ENCODE measurements at regions not wholly inside any gene's neighbourhood (a gene's known extent, or its start where the extent isn't known, plus 50 kb on each side); places are given as distances from the start of the nearest gene placed in this dataset.
"Not testable (repeated sequence)": the region's sequence is repeated elsewhere in the genome, so short reads cannot be mapped to it uniquely, and the experiment has no call there.

GRCh38 chr1:22321917-22322316 is 129.7 kb upstream of the ZBTB40 start:
- no peak for DNase-seq

- no peak for DNase-seq
Measured at GRCh38 chr1:22323141-22323845, 128.4 kb upstream of the ZBTB40 start.

- DNase-seq = no peak
Measured at GRCh38 chr1:22323846-22324504, 127.7 kb upstream of the ZBTB40 start.

GRCh38 chr1:22325531-22326371 is 125.9 kb upstream of the ZBTB40 start:
- no peak for DNase-seq

GRCh38 chr1:22326372-22326915 is 125.2 kb upstream of the ZBTB40 start:
- DNase-seq = no peak

- DNase-seq = no peak
Measured at GRCh38 chr1:22326931-22327330, 124.7 kb upstream of the ZBTB40 start.

GRCh38 chr1:22327411-22327810 is 124.2 kb upstream of the ZBTB40 start:
- DNase-seq = no peak

GRCh38 chr1:22328331-22329147 is 123.1 kb upstream of the ZBTB40 start:
- no peak for DNase-seq

- DNase-seq = no peak
Measured at GRCh38 chr1:22329148-22329515, 122.5 kb upstream of the ZBTB40 start.

GRCh38 chr1:22330092-22330759 is 121.4 kb upstream of the ZBTB40 start:
- no peak for DNase-seq

GRCh38 chr1:22330760-22331119 is 120.9 kb upstream of the ZBTB40 start:
- DNase-seq = no peak

- no peak for DNase-seq
Measured at GRCh38 chr1:22331618-22332423, 119.8 kb upstream of the ZBTB40 start.

- DNase-seq = no peak
Measured at GRCh38 chr1:22332424-22332717, 119.3 kb upstream of the ZBTB40 start.

GRCh38 chr1:22332795-22333499 is 118.7 kb upstream of the ZBTB40 start:
- DNase-seq = no peak

GRCh38 chr1:22333516-22334121 is 118.0 kb upstream of the ZBTB40 start:
- no peak for DNase-seq

- DNase-seq = no peak
Measured at GRCh38 chr1:22334860-22335550, 116.6 kb upstream of the ZBTB40 start.

- DNase-seq = not testable (repeated sequence)
Measured at GRCh38 chr1:22336274-22336673, 115.4 kb upstream of the ZBTB40 start.

GRCh38 chr1:22336696-22337545 is 114.7 kb upstream of the ZBTB40 start:
- not testable (repeated sequence) for DNase-seq

Data from T1000 (cell line).